GM12878 (cell line): ENCODE measurements at regions not wholly inside any gene's neighbourhood (a gene's known extent, or its start where the extent isn't known, plus 50 kb on each side); places are given as distances from the start of the nearest gene placed in this dataset.

Experiments used
- ATAC-seq: fragments of 200-7000 bp; cut with Tn5 transposase; 3 replicates; pipeline ENCODE4 v1.9.1; 2020; ENCODE audit warnings: mild to moderate bottlenecking, moderate library complexity
- BruUV-seq: library from RNA; stranded (reverse); fragments of 400-500 nt; replicated peaks from 2 replicates; lab custom pipeline; 2021; lab: Mats Ljungman, UMichigan
- CTCF ChIA-PET: fragments of 300-600 bp; sonication (Branson Sonifier 250); formaldehyde crosslinking; extraction: SDS; loops from one replicate; lab custom pipeline; 2021; ENCODE audit warnings: inconsistent platforms; lab: Yijun Ruan, JAX
- POLR2A ChIA-PET: fragments of 350-600 bp; formaldehyde crosslinking; extraction: SDS; loops from one replicate; lab custom pipeline; 2021; ENCODE audit warnings: inconsistent platforms; lab: Charles Lee
- RAD21 ChIA-PET: fragments of 300-600 bp; sonication (Branson Sonifier 250); formaldehyde crosslinking; loops from one replicate; lab custom pipeline; 2023; ENCODE audit warnings: antibody characterized with exemption; ENCODE audit not compliant: unreplicated experiment; lab: Charles Lee
- SMC1A ChIA-PET: fragments of 300-600 bp; sonication (Branson Sonifier 250); formaldehyde crosslinking; loops from one replicate; lab custom pipeline; 2023; ENCODE audit not compliant: unreplicated experiment, uncharacterized antibody; lab: Charles Lee
- DNase-seq: peaks from one replicate; pipeline ENCODE4 v3.0.0-alpha.2; 2011; ENCODE audit warnings: low read depth, low spot score
- FAIRE-seq: peaks from 3 replicates; lab custom pipeline; 2011; peaks lifted over from hg19 to GRCh38; lab: Jason Lieb, UNC
- H2AFZ ChIP-seq: 2 replicates; pipeline ENCODE4 v1.6.0; 2011; ENCODE audit warnings: low read depth, low read length, control low read depth; ENCODE audit not compliant: control insufficient read depth
- H3K27ac ChIP-seq: 2 replicates; pipeline ENCODE4 v1.5.1; 2011; ENCODE audit warnings: control low read depth; ENCODE audit not compliant: control insufficient read depth, insufficient read depth
- H3K27me3 ChIP-seq, 2 experiments: replicated peaks in 1 of 2; 2 replicates each; pipeline versions ENCODE4 v1.6.0 to v1.6.1; 2011; ENCODE audit warnings: low read length in 1 of 2; ENCODE audit not compliant: control insufficient read depth in 2 of 2, insufficient read depth in 2 of 2
- H3K36me3 ChIP-seq, 2 experiments: 2 replicates each; pipeline ENCODE4 v1.5.1; 2011; ENCODE audit warnings: low read length in 1 of 2; ENCODE audit not compliant: control insufficient read depth in 2 of 2, insufficient read depth in 2 of 2
- H3K4me1 ChIP-seq: 2 replicates; pipeline ENCODE4 v1.6.1; 2011; ENCODE audit warnings: mild to moderate bottlenecking, low read length, moderate library complexity, mixed read lengths; ENCODE audit not compliant: control insufficient read depth, insufficient read depth
- H3K4me2 ChIP-seq: 2 replicates; pipeline ENCODE4 v1.6.0; 2011; ENCODE audit warnings: control low read depth; ENCODE audit not compliant: control insufficient read depth, insufficient read depth
- H3K4me3 ChIP-seq: fragments of 200-600 bp; sonication (generic); 2 replicates; pipeline ENCODE4 v1.5.1; 2016
- H3K79me2 ChIP-seq: 2 replicates; pipeline ENCODE4 v1.6.0; 2011; ENCODE audit warnings: low read length; ENCODE audit not compliant: control insufficient read depth, insufficient read depth
- H3K9ac ChIP-seq: 2 replicates; pipeline ENCODE4 v1.8.0; 2011; ENCODE audit warnings: low read length, control low read depth, mixed read lengths; ENCODE audit not compliant: control insufficient read depth, insufficient read depth
- H3K9me3 ChIP-seq: replicated peaks from 3 replicates; pipeline ENCODE4 v1.5.1; 2011; ENCODE audit warnings: mild to moderate bottlenecking, low read length; ENCODE audit not compliant: control insufficient read depth, insufficient read depth
- H4K20me1 ChIP-seq: 2 replicates; pipeline ENCODE4 v1.6.0; 2011; ENCODE audit not compliant: control insufficient read depth, insufficient read depth
- CHD1 ChIP-seq: IDR thresholded peaks from 2 replicates; pipeline ENCODE4 v1.6.1; 2012; ENCODE audit warnings: low read depth, low read length, improper control_type of control experiment
- CHD2 ChIP-seq: IDR thresholded peaks from 2 replicates; pipeline ENCODE4 v1.6.1; 2011; ENCODE audit warnings: low read depth, low read length, improper control_type of control experiment, borderline replicate concordance
- ELK1 ChIP-seq: IDR thresholded peaks from 2 replicates; pipeline ENCODE4 v1.6.1; 2012; ENCODE audit warnings: low read depth, low read length, improper control_type of control experiment
- ETV6 ChIP-seq, 2 experiments: fragments of 450-650 bp in 1 of 2; IDR thresholded peaks in 1 of 2; conservative IDR thresholded peaks in 1 of 2; 2 replicates each; pipeline ENCODE4 v1.6.1; 2014; ENCODE audit warnings: antibody characterized with exemption in 1 of 2, borderline replicate concordance in 1 of 2, low read depth in 1 of 2, mild to moderate bottlenecking in 1 of 2, moderate library complexity in 1 of 2
- KAT2A ChIP-seq: conservative IDR thresholded peaks from 2 replicates; pipeline ENCODE4 v1.6.1; 2011; ENCODE audit warnings: low read depth, low read length; ENCODE audit not compliant: control insufficient read depth
- KLF5 ChIP-seq: fragments of 450-650 bp; IDR thresholded peaks from 2 replicates; pipeline ENCODE4 v1.6.1; 2014; ENCODE audit warnings: mild to moderate bottlenecking; ENCODE audit not compliant: partially characterized antibody
- NBN ChIP-seq: fragments of 450-650 bp; IDR thresholded peaks from 2 replicates; pipeline ENCODE4 v1.6.1; 2016
- NR2C1 ChIP-seq: fragments of 450-650 bp; IDR thresholded peaks from 2 replicates; pipeline ENCODE4 v1.6.1; 2017; ENCODE audit warnings: antibody characterized with exemption, mild to moderate bottlenecking, moderate library complexity
- PRDM15 ChIP-seq: fragments of 450-650 bp; formaldehyde crosslinking; IDR thresholded peaks from 2 replicates; pipeline ENCODE4 v1.4.0; 2020; ENCODE audit warnings: mild to moderate bottlenecking, moderate library complexity
- SIN3A ChIP-seq: IDR thresholded peaks from 2 replicates; pipeline ENCODE4 v1.6.1; 2012; ENCODE audit warnings: low read depth, low read length, improper control_type of control experiment
- SP1 ChIP-seq: IDR thresholded peaks from one replicate; pipeline ENCODE4 v1.6.1; 2011; ENCODE audit warnings: low read depth, low read length
- TCF3 ChIP-seq: IDR thresholded peaks from 2 replicates; pipeline ENCODE4 v1.6.1; 2012; ENCODE audit warnings: low read depth, mild to moderate bottlenecking, low read length, borderline replicate concordance; ENCODE audit not compliant: insufficient read depth
- ZBTB33 ChIP-seq: fragments of 450-650 bp; IDR thresholded peaks from 2 replicates; pipeline ENCODE4 v1.6.1; 2017; ENCODE audit warnings: mild to moderate bottlenecking
- ZNF217 ChIP-seq: fragments of 450-650 bp; IDR thresholded peaks from 2 replicates; pipeline ENCODE4 v1.6.1; 2017; ENCODE audit warnings: antibody characterized with exemption, mild to moderate bottlenecking
- ZNF687 ChIP-seq: fragments of 450-650 bp; IDR thresholded peaks from 2 replicates; pipeline ENCODE4 v1.6.1; 2017; ENCODE audit warnings: mild to moderate bottlenecking, moderate library complexity
- WGBS: methylation state at CpG from one replicate; pipeline ENCODE4 v1.1.6; 2016; ENCODE audit warnings: low lambda C conversion rate; ENCODE audit not compliant: insufficient replicate concordance, insufficient coverage; ENCODE audit errors: missing lambda C conversion rate; 5-methylcytosine and 5-hydroxymethylcytosine counted together
- in situ Hi-C: fragments of 300-500 bp; cut with MboI; formaldehyde crosslinking; loops from 9 replicates; pipeline ENCODE4 v1.14.3; 2018; ENCODE audit warnings: mixed read lengths
- intact Hi-C: fragments of 100-400 bp; cut with micrococcal nuclease; formaldehyde crosslinking; loops from one replicate; pipeline ENCODE4 v1.14.2; 2022; ENCODE audit not compliant: unreplicated experiment

- Histone ChIP-seq H4K20me1 (no peaks in the 10 kb centered on the region), H3K9ac (no peak overlapping the region), H3K9me3 (peaks cover 12% of the 10 kb centered on the region; the same call in 2 of the 3 replicates), H3K4me3 (no peak overlapping the region), H3K4me1 (peaks cover 37% of the 10 kb centered on the region), H2AFZ (no peak overlapping the region), H3K79me2 (no peaks in the 10 kb centered on the region), H3K4me2 (no peak overlapping the region), H3K27ac (no peak overlapping the region), H3K27me3 (no peaks in the 10 kb centered on the region), H3K36me3 (no peaks in the 10 kb centered on the region)
- in situ Hi-C loops (no loop called here), intact Hi-C loops (no loop called here)
- no peak for ATAC-seq
- no peak for FAIRE-seq
- ChIA-PET CTCF (no interaction called here), SMC1A (no interaction called here), POLR2A (no interaction called here), RAD21 (no interaction called here)
- DNase-seq = no peak
- no TSS peak for BruUV-seq
- 25% methylated on average over 2 of the region's 2 CpGs for WGBS
- no peak for TF ChIP-seq SIN3A
- TF ChIP-seq NR2C1 = no peak
- TF ChIP-seq KAT2A = no peak
- no peak for TF ChIP-seq CHD1
- TF ChIP-seq KLF5 = no peak
- no peak for TF ChIP-seq CHD2
- no peak for TF ChIP-seq SP1
- no peak for TF ChIP-seq ELK1
- TF ChIP-seq ZNF687 = no peak
- TF ChIP-seq ZNF217 = no peak
- TF ChIP-seq NBN = no peak
- TF ChIP-seq ZBTB33 = no peak
- no peak for TF ChIP-seq TCF3
- TF ChIP-seq PRDM15 = no peak
- no peak for TF ChIP-seq ETV6 (conservative IDR thresholded peaks at IDR 0.05 in 1 of 2, IDR thresholded peaks at IDR 0.05 in 1 of 2; ENCODE audit: borderline replicate concordance in 1 of 2, low read depth in 1 of 2)
These were observed 182.0 kb upstream of the RUNX1 start for GRCh38 chr21:35231090-35231489.
